GM19043 (cell line): ENCODE measurements at regions not wholly inside any gene's neighbourhood (a gene's known extent, or its start where the extent isn't known, plus 50 kb on each side); places are given as distances from the start of the nearest gene placed in this dataset.

Source experiments
- ATAC-seq: cut with Tn5 transposase; IDR thresholded peaks from one replicate; pipeline ENCODE4 v1.9.1; 2021; ENCODE audit warnings: low read depth; ENCODE audit not compliant: unreplicated experiment

DNA sequence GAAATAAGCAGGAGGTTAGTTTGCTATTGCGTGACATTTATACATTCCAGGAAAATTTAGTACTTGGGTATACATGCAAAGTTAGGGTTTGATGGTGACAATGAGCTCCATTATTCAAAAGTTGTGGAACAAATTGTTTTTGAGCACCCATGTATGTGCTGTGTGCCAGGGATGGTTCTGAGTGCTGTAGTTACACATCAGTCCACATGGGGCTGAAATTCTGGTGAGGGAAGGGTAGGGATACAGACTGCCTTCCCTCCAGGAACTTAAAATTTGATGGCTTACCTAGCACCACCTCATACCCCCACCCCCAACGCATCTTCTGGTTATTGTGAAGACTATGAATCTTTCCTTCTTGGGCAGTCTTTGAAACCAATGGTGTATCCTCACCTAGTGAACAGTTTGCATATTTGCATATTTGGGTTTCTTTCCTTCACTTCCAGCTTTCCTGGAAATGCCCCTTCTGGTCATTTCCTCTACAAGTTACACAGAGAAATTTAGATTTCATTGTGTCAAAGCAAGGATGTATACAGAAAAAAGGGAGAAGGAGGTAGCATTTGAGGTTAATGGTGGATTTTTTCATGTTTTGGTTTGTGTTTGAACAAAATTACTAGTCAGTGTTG is 222.0 kb upstream of the IL12A start:
- ATAC-seq: no peak

DNA sequence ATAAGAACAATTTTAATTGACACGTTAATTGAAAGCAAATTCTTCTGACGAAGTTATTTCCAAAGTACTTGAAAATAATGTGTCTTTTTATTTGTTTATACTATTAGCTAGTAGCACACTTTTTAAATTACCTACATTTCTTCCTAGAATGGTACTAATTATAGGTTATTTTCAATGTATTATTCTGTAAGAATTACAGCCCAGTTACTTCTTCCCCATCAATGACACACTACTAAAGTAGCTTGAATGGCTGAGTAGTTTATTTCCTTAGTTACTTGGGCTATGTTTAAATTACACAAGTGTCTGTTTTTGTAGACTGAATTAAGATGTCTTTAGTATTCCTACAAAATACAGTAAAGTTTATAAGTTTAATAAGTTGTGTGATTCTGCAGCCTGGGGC is 217.6 kb upstream of the IL12A start:
- no peak for ATAC-seq

DNA sequence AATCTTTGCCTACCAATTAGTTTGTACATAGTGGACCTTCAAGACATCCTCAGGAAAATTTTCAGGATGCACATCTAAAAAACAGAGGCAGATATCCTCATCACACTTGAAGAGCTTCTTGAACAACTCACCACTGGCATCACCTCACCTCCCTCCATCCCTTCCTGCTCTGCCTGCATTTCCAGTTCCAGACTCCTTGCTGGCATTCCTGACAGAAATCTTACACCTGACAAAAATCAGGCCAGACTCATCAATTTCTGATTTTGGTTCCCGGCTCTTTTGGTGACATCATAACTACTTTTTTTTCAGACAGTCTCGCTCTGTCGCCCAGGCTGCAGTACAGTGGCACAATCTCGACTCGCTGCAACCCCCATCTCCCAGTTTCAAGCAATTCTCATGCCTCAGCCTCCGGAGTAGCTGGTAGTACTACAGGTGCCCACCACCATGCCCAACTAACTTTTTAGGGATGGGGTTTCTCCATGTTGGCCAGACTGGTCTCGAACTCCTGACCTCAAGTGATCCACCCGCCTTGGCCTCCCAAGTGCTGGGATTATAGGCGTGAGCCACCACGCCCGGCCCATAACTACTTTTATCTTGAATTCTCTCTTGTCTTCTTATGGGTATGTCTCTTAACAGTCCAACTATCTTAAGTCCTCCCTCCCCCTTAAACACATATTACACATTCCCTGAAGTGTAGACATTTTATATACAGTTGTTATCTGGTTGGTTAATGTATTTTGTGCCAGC is 216.6 kb upstream of the IL12A start:
- ATAC-seq: no peak

DNA sequence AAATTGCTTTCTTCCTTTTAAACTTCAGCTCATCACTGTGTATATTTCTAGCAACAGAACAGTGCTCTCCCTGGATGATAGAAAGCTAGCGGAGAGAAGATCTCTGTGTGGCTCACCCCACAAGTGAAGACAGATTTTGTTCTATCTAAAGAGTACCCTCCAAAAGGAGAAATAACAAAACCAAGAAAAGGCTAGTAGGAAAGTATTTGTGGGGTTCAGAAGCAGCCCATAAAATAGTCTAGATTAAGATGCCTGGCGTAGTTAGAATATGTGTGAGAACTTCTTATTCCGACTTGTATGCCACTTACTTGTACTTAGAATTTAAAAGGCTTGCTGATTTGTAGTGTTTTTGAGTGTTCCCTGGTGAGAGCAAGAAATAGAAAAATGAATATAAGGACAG is 214.9 kb upstream of the IL12A start:
- ATAC-seq: no peak

DNA sequence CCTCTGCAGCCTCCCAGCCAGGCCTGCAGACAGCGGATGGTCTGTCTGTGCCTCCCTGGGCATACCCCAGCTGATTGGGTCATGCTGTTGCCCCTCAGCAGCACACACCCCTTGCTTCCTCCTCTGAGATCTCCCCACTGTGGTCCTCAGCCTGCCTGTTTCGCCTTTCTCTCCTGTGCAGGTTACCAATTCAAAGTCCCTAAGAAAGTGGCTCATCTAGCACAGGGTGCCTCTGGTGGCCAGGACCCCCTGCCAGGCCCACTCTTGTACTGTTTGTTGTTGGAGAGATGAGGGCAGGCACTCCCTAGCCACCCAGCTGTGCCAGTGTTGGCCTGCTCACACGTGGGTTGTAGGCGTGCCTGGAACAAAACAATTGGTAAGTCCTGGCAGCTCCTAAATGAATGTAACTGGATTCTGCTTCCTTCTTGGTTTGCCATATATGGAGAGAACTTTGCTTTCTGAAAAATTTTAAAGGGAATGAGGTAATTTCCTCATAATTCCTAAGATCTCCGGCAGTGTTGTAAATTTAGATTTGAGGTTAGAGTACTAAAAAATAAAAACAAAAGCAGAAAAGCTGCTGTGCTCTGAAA is 213.2 kb upstream of the IL12A start:
- ATAC-seq: no peak

DNA sequence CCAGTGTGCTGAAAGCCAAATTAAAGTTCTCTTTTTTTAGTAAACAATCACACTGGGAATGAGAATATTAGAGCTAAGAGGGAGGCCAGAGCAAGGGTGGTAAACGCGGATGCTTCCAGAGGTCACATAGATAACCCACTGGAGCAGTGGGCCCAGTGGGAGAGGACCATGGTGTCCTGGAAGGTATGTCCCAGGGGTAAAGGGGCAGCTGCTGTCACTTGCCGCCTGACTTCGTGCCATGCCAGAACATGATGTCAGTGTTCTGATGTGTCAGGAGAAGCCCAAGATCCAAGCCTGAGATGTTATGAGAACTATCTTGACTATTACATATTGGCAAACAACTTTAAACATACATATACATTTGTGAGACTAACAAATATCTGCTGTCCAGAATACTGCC is 211.9 kb upstream of the IL12A start:
- no peak for ATAC-seq

DNA sequence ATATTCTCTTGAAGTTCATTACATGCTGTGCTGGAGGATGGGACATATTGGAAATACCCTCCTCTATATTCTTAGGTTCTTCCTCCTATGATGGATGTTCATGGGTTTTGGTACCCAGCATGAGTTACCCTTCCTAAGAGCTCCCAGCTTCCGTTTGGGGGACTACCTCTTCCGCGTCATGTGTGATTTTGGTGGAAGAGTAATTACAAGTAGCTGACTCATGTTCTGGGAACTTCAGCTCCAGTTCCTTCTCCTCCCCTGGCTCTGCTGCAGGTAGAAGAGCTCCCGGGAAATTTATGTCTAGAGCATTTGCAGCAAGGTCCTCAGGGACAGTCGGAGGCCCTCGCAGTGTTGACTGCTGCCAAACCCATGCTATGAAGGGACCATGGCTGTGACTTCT is 208.8 kb upstream of the IL12A start:
- ATAC-seq: no peak

DNA sequence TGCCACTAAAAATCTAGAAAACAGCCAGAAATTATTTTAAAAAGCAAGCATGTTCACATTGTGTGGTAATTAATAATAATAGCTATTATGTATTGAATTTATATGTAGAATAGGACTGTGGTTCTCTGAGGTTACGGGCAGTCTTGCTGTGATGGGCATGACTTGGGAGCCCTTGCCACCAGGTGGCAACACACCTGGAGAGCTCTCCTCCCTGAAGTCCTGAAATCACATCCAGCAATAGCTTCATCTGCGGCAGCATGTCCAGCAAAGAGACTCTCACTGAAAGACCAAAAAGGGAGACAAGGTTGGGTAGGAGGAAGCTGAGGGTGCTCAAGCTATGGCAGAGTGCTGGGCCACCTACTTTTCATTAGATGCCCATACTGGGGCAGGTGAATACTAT is 206.8 kb upstream of the IL12A start:
- ATAC-seq: no peak

DNA sequence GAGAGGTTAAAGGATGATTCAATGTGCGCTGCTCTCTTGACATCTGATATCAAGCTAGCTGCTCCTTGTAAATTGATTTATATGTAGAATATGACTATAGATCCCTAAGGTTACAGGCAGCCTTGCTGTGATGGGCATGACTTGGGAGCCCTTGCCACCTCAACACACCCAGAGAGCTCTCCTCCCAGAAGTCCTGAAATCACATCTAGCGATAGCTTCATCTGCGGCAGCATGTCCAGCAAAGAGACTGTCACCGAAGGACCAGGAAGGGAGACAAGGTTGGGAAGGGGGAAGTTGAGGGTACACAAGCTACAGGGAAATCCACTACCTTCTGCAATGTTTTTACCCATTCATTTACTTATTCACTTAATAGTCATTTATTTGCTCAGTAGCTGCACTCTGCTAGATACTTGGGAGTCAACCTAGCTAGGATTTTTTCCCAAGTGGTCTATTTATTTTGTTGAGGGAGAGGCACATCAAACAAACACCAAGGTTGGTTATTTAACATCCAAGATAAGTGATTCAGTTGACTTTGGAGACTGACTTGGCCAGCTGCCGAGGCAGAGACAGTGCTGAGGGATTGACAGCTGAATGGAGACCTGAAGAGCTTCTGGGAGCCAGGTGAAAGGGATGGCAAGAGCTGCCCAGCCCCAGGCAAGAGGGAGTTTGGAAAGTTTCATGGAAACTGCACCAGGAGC is 205.8 kb upstream of the IL12A start:
- no peak for ATAC-seq

DNA sequence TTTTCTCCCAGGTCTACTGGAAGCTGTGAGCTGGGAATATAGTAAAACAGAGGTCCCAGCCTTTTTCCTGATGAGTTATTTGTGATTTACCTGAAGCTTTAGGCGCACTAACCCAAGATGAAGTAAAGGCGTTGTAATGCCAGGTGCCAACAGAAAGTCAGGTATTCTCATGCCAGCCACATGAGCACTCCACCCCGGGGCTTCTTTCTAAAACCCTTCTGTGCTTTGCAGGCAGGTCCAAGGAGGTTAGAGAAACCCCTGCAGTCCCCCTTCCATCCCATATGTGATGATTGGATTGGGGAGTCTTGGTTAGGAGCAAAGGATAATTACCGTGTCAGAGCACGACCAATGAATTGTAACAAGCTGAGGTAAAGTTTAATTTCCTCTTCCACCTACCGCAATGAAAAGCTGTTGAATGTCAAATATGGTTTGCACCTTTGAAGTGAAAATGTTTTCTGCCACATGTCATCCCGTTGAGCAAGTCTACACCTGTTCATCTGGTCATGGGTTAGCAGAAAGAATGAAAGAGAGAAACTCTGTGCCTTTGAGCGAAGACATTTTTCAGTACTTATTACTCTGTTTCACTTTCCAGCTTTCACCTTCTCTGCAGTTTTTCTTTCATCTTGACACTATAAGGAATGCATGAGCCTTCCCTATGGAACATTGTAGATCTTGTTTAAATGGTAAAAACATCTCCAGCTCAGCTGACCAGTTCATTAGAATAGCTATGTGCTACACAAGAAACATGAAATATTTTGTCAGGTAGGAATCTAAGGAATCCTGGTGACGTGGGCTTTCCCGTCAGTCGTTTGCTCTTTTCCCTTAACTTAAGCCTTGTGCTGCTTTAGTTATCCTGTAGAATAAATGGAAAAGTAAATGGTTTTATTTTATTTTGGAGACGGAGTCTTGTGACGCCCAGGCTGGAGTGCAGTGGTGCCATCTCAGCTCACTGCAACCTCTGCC is 204.6 kb upstream of the IL12A start:
- ATAC-seq: no peak

DNA sequence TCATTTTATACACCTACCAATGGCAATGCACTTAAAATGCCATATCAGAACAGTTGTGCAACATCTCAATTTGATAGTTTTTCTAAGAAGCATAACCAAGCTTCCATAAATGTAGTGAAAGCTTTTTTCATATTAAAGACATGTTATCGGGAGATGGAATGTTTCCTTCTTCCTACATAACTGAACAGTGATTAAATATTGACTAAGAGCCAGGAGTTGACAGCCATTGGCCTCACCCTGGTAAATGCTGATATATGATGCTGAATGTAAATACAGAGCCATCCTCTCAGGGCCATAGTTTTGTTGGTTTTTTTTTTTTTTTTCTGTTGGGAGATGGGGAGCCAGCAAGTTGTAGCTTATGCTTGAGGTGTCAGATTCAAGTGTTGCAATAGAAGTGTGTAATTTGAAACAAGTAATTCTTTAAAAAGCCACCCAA is 203.3 kb upstream of the IL12A start:
- ATAC-seq: no peak

DNA sequence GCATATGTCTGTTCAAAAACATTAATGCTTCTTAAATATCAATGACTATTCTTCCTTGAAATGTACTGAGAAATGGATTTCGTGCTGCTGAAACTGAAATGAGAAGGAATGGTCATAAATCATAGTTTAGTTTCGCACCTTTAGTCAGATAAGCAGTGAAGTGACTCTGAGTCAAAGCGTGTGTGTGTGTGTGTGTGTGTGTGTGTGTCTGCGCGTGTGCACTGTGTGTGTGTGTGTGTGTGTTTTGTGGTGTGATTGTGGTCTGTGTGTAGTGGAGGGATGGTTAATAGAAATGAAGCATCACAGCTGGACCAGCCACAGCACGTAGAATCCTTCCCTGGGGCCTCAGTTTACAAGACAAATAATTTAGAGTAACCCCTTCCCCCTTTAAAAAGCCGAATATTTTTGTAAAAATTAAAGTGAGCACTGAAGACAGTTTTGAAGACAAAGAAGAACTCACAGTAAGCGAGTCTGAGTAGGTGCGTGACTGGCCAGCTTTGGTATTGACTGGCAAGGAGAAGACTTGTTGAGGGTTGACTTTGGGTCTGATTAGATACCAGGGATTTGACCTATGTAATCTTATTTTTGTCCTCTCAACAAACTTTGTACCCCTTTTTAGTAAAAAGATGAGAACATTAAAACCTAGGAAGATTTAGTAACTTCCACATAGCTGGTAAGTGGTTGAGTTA is 202.0 kb upstream of the IL12A start:
- ATAC-seq: no peak

DNA sequence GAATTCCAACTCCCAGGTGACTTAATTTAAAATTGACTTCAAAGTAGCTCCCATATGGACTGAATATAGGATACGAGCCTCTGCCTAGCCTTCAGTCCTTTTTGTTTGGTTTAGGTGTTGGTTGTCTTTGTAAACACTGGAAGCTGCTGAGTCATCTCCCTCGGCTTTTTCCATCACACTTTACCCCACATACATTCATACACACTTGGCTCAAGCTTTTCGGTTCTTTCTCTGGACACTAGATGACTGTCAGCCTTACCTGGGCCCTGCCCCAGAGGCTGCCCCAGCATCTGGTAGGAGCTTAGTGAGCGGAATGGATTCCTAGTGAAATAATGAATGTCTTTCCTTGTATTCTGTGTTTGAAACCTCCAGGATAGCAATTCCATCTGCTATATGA is 201.5 kb upstream of the IL12A start:
- no peak for ATAC-seq

DNA sequence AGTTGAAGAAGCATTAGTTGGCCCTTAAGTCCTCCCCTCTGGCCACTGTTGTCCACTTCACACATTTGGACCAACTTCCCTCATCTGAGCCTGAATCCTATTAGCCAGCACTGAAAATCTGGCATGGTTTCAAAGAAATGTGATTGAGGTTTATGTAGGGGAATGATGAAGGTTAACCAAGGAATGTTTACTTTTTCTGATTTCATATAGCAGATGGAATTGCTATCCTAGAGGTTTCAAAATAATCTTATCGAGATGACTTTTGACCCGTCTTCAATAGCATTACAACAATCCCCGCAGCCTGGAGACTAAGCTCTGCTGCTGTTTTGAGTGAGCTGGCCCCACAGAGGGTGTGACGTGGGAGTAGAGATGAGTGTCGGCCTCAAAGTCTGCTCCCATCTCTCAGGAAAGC is 200.8 kb upstream of the IL12A start:
- no peak for ATAC-seq

DNA sequence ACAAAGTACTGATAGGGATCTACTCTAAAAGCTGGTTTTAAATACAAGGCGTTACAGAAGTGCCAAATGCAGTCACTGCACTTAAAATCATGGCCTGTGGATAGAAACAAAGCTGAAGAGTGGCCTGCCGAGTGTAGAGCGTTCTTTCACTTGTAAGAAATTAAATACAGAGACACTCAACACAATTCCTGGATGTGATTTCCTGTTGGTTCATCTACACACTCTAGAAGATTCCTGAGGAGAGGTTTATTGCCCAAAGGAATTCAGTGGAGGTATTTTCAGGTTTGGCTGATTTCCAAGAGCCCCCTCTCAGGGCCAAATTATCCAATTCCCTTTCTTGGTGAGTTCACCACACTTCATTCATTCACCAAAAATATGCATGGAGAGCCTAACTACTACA is 200.3 kb upstream of the IL12A start:
- no peak for ATAC-seq

DNA sequence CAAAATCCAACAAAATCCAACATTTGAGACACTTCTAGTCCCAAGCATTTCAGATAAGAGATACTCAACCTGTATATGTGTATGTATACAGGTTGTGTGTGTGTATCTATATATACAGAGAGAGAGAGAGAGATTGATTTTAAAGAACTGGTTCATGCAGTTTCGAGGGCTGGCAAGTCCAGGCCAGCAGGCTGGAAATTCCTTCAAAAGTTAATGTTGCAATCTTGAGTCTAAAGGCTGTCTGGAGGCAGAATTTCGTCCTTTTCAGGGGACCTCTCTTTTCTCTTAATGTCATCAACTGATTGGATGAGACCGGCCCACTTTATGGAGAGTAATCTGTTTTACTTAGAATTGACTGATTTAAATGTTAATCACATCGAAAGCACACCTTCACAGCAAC is 199.6 kb upstream of the IL12A start:
- no peak for ATAC-seq

DNA sequence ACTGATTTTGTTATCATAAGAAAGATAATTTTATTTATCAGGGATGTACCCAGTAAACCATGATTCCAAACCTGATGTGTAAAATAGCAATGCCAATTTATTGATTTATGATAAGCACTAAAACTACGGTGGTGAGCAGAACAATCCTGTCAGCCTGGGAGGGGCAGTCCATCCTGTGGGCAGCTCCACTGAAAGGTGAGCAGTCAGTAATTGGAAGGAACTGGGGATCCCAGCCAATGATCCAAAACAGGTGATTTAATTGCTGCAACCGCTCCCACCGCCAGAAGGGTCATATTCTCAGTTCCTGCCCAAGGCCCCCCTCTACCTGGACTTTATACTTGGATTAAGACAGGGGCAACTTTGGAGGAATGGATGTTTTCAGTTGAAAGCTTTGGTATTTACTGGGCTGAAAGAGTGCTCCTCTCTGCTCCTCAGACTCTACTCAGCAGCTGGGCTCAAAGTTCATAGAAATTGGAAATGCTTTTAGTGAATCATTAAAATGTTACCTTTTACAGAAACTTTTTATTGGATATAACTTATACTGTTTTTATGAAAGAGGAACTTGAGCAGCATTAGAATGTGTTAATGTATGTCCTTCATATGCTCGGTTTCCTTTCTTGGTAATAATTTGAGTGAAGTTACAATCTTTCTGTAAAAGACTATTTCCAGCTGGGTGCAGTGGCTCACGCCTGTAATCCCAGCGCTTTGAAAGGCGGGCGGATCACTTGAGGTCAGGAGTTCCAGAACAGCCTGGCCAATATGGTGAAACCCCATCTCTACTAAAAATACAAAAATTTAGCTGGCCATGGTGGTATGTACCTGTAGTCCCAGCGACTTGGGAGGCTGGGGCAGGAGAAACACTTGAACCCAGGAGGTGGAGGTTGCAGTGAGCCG is 198.6 kb upstream of the IL12A start:
- no peak for ATAC-seq

DNA sequence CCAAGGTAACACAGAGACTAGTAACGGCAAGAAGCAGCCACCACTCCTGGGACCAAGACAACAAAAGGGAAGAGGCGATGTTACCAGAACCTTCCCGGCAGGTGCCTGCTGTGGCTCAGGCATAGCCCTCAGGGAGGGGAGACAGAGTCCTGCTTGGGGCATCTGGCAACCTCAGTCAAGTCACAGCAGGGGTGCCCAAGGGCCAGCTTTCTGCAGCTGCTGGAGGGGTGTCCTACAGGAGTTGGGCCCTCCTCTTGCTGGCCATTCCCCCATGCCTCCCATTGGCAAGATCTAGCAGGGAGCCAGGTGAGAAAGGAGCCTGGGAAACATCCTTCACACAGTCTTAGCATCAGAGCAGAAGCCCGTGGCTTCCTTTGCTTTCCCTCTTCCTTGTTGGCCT is 197.3 kb upstream of the IL12A start:
- no peak for ATAC-seq

DNA sequence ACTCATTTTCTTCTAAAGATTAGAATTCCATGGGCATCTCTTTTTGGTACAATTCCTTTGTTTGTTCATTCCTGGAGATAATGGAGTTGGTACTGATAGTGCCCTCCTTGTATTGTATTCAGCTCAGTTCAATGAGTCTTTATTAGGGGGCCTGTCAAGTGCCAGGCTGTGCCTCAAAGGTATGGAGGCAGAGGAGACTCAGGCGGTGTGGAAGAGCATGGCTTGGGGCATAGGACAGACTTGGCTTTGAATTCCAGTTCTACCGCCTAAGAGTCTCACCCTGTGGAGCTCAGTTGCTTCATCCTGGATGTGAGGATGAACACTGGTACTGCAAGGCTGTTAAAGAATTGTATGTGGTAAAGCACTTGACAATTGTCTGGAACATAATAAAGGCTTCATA is 196.6 kb upstream of the IL12A start:
- ATAC-seq: no peak
